Pancreas (tissue), 10 donors: ENCODE measurements at regions not wholly inside any gene's neighbourhood (a gene's known extent, or its start where the extent isn't known, plus 50 kb on each side); places are given as distances from the start of the nearest gene placed in this dataset.

Source experiments
- ATAC-seq, 4 donors: fragments of 200-7000 bp; cut with Tn5 transposase; one replicate each; pipeline versions ENCODE4 v1.8.0 to v1.9.1; 2020; ENCODE audit warnings: mild to moderate bottlenecking in 4 of 4, moderate library complexity in 4 of 4
- DNase-seq, 6 donors: peaks; one replicate each; pipeline ENCODE4 v3.0.0-alpha.2; 2020
- FAIRE-seq: peaks from 2 replicates; lab custom pipeline; 2012; peaks lifted over from hg19 to GRCh38; lab: Jason Lieb, UNC
- H3K27ac ChIP-seq, 4 donors: fragments of 200-600 bp; sonication (generic); 1 replicate in 3 of 4; 2 replicates in 1 of 4; pipeline versions ENCODE4 v1.5.0 to v1.8.0; 2020
- H3K27me3 ChIP-seq, 4 donors: fragments of 200-600 bp; one replicate each; pipeline ENCODE4 v1.8.0; 2021
- H3K36me3 ChIP-seq, 3 donors: fragments of 200-600 bp; sonication (generic) in 1 of 3; one replicate each; pipeline versions ENCODE4 v1.5.0 to v1.8.0; 2020 to 2021
- H3K4me1 ChIP-seq, 3 donors: fragments of 200-600 bp; one replicate each; pipeline ENCODE4 v1.8.0; 2021
- H3K4me3 ChIP-seq, 4 donors: fragments of 200-600 bp; sonication (generic) in 2 of 4; one replicate each; pipeline versions ENCODE4 v1.5.0 to v1.8.0; 2020 to 2021
- H3K9me3 ChIP-seq, 4 donors: fragments of 200-600 bp; one replicate each; pipeline ENCODE4 v1.8.0; 2021
- WGBS, 2 donors: extraction: QIAGEN DNeasy Blood & Tissue Kit; methylation state at CpG; one replicate each; pipeline ENCODE4 v1.1.7; 2013; 5-methylcytosine and 5-hydroxymethylcytosine counted together
- intact Hi-C, 3 donors: fragments of 100-400 bp; cut with DNase I; formaldehyde crosslinking; loops; one replicate each; pipeline versions ENCODE4 v1.11.1 to v1.14.2; 2022
- TF ChIP-seq, protein P1 (sequence below), 4 donors: fragments of 200-600 bp; sonication (generic) in 3 of 4; IDR thresholded peaks; one replicate each; pipeline versions ENCODE4 v1.5.0 to v1.8.0; 2021; ENCODE audit warnings: antibody characterized with exemption in 4 of 4
- donor health status: healthy with polysubstance abuse.
- donor health status: DM: no; HTN: no; CAD: no; lungs with moderate emphysema.
- donor health status: DM: no; HTN: no; CAD: no.
- donor health status: control.
- donor health status: control.
- donor health status: Bipolar disorder and iron deficiency.
- donor health status: DM: yes; HTN: yes; CAD: no.
- donor health status: DM: no; HTN: no; CAD: no.
- donor health status: DM: no; HTN: no; CAD: no.
- donor health status: DM: yes; HTN: yes; CAD: no.

DNA sequence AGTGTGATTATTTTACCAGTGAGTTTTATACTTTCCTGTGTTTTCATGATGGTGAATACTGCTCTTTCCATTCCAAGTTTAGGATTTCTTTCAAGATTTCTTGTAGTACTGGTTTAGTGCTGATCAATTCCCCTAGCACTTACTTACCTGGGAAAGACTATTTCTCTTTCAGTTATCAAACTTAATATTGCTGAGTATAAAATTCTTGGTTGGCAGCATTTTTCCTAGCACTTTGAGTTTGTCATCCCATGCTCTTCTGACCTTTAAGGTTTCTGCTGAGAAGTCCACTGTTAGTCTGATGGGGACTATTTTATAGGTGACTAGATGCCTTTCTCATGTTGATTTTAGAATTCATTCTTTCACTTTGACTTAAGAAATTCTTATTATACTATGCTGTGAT is 842.8 kb upstream of the CITED2 start:
- no peak for FAIRE-seq
- Histone ChIP-seq H3K4me1 (no peaks in the 10 kb centered on the region), H3K4me3 (no peak overlapping the region), H3K27ac (no peak overlapping the region), H3K36me3 (no peaks in the 10 kb centered on the region), H3K9me3 (no peaks in the 10 kb centered on the region), H3K27me3 (no peaks in the 10 kb centered on the region)
- ATAC-seq = no peak
- intact Hi-C loops = no loop called here
- TF ChIP-seq, protein P1, sequence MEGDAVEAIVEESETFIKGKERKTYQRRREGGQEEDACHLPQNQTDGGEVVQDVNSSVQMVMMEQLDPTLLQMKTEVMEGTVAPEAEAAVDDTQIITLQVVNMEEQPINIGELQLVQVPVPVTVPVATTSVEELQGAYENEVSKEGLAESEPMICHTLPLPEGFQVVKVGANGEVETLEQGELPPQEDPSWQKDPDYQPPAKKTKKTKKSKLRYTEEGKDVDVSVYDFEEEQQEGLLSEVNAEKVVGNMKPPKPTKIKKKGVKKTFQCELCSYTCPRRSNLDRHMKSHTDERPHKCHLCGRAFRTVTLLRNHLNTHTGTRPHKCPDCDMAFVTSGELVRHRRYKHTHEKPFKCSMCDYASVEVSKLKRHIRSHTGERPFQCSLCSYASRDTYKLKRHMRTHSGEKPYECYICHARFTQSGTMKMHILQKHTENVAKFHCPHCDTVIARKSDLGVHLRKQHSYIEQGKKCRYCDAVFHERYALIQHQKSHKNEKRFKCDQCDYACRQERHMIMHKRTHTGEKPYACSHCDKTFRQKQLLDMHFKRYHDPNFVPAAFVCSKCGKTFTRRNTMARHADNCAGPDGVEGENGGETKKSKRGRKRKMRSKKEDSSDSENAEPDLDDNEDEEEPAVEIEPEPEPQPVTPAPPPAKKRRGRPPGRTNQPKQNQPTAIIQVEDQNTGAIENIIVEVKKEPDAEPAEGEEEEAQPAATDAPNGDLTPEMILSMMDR (IDR thresholded peaks at IDR 0.05) = no peak
- no peak for DNase-seq

- Histone ChIP-seq H3K4me3 (no peak overlapping the region), H3K4me1 (no peaks in the 10 kb centered on the region), H3K9me3 (no peaks in the 10 kb centered on the region), H3K27ac (no peak overlapping the region), H3K36me3 (no peaks in the 10 kb centered on the region), H3K27me3 (no peaks in the 10 kb centered on the region)
- intact Hi-C loops = no loop called here
- ATAC-seq = no peak
- FAIRE-seq = no peak
- no peak for DNase-seq
- TF ChIP-seq, protein P1 (IDR thresholded peaks at IDR 0.05) = no peak
- 73 to 93% methylated on average over 1 of the region's 1 CpG for whole genome bisulfite sequencing, 2 donors
Measured at GRCh38 chr6:140209775-140210174, 835.3 kb upstream of the CITED2 start.

GRCh38 chr6:140208286-140208685 is 833.8 kb upstream of the CITED2 start:
- DNase-seq (no peak), ATAC-seq (no peak), FAIRE-seq (no peak)
- no peaks in the 10 kb centered on the region for H3K27me3 ChIP-seq
- H3K27ac ChIP-seq = no peak overlapping the region
- TF ChIP-seq, protein P1 (IDR thresholded peaks at IDR 0.05) = no peak
- WGBS, 2 donors = 42 to 43% methylated on average over 5 of the region's 5 CpGs
- no peaks in the 10 kb centered on the region for H3K9me3 ChIP-seq
- intact Hi-C loops = no loop called here
- H3K4me1 ChIP-seq = no peaks in the 10 kb centered on the region
- no peak overlapping the region for H3K4me3 ChIP-seq
- H3K36me3 ChIP-seq = no peaks in the 10 kb centered on the region

DNA sequence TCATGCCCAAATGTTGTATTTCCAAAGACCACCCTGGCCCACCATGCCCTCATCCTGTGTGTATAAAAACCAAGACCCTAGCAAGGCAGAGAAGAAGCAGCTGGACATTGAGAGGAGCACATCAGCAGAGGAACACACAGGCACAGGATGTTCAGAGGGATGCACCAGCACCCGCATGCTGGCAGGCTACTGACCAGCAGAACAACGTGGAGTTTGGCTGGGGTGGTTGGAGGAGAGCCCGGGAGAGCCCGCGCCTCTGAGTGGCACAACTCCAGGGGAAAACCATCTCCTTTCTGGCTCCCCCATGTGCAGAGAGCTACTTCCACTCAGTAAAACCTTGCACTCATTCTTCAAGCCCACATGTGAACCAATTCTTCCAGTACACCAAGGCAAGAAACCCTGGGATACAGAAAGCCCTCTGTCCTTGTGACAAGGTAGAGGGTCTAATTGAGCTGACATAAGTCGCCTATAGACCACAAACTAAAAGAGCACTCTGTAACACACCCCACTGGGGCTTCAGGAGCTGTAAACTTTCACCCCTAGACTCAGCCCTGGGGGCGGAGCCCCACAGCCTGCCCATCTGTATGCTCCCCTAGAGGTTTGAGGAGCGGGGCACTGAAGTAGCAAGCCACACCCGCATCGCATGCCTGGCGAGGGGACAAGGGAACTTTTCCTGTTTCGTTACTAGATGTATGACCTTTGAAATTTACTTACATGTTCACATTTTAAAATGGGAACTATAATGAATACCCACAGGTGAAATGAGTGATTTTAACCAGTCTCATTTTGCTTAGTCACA is 831.5 kb upstream of the CITED2 start:
- peak in 1 of 6 donors; percentile 26 for DNase-seq
- no peak overlapping the region for H3K27ac ChIP-seq
- intact Hi-C loops = no loop called here
- no peaks in the 10 kb centered on the region for H3K4me1 ChIP-seq
- TF ChIP-seq, protein P1 (IDR thresholded peaks at IDR 0.05) = no peak
- H3K27me3 ChIP-seq = no peaks in the 10 kb centered on the region
- no peak overlapping the region for H3K4me3 ChIP-seq
- ATAC-seq = no peak
- FAIRE-seq = no peak
- no peaks in the 10 kb centered on the region for H3K9me3 ChIP-seq
- no peaks in the 10 kb centered on the region for H3K36me3 ChIP-seq
- 81 to 82% methylated on average over 12 of the region's 12 CpGs for WGBS, 2 donors

- DNase-seq (no peak), ATAC-seq (no peak), FAIRE-seq (peak; percentile 23)
- Histone ChIP-seq H3K27ac (no peak overlapping the region), H3K9me3 (no peaks in the 10 kb centered on the region), H3K27me3 (no peaks in the 10 kb centered on the region), H3K4me1 (no peaks in the 10 kb centered on the region), H3K4me3 (no peak overlapping the region), H3K36me3 (no peaks in the 10 kb centered on the region)
- TF ChIP-seq, protein P1 (IDR thresholded peaks at IDR 0.05) = no peak
- intact Hi-C loops = no loop called here
Measured at GRCh38 chr6:140204154-140204553, 829.7 kb upstream of the CITED2 start.
